A204.1 (cell line): ENCODE measurements at regions not wholly inside any gene's neighbourhood (a gene's known extent, or its start where the extent isn't known, plus 50 kb on each side); places are given as distances from the start of the nearest gene placed in this dataset.
"Not testable (repeated sequence)": the region's sequence is repeated elsewhere in the genome, so short reads cannot be mapped to it uniquely, and the experiment has no call there.

Experiments
- FAIRE-seq: peaks from 2 replicates; lab custom pipeline; 2012; peaks lifted over from hg19 to GRCh38; lab: Jason Lieb, UNC

- FAIRE-seq, result no peak
Observed at GRCh38 chr1:95520390-95520789, 286.4 kb downstream of the RWDD3 start.

- FAIRE-seq, result no peak
Observed at GRCh38 chr1:95532335-95532734, 298.3 kb downstream of the RWDD3 start.

- FAIRE-seq, result no peak
Observed at GRCh38 chr1:95534985-95535384, 301.0 kb downstream of the RWDD3 start.

GRCh38 chr1:95535614-95536013, 301.6 kb downstream of the RWDD3 start:
- no peak for FAIRE-seq

GRCh38 chr1:95536501-95536900, 302.5 kb downstream of the RWDD3 start:
- no peak for FAIRE-seq

- FAIRE-seq, result no peak
Observed at GRCh38 chr1:95537176-95537575, 303.2 kb downstream of the RWDD3 start.

GRCh38 chr1:95538242-95538641, 304.2 kb downstream of the RWDD3 start:
- not testable (repeated sequence) for FAIRE-seq

GRCh38 chr1:95542936-95543335, 308.9 kb downstream of the RWDD3 start:
- no peak for FAIRE-seq

- no peak for FAIRE-seq
Observed at GRCh38 chr1:95547005-95547404, 313.0 kb downstream of the RWDD3 start.

- FAIRE-seq, result no peak
Observed at GRCh38 chr1:95548211-95548610, 314.2 kb downstream of the RWDD3 start.

GRCh38 chr1:95551201-95551600, 317.2 kb downstream of the RWDD3 start:
- FAIRE-seq, result no peak

- no peak for FAIRE-seq
Observed at GRCh38 chr1:95553595-95553994, 319.6 kb downstream of the RWDD3 start.

- FAIRE-seq, result no peak
Observed at GRCh38 chr1:95554408-95554807, 320.4 kb downstream of the RWDD3 start.

- no peak for FAIRE-seq
Observed at GRCh38 chr1:95558791-95559190, 324.8 kb downstream of the RWDD3 start.

GRCh38 chr1:95561346-95561745, 327.3 kb downstream of the RWDD3 start:
- no peak for FAIRE-seq

- FAIRE-seq, result no peak
Observed at GRCh38 chr1:95562230-95562629, 328.2 kb downstream of the RWDD3 start.

GRCh38 chr1:95572002-95572401, 338.0 kb downstream of the RWDD3 start:
- no peak for FAIRE-seq

- no peak for FAIRE-seq
Observed at GRCh38 chr1:95572962-95573361, 339.0 kb downstream of the RWDD3 start.

GRCh38 chr1:95575291-95575690, 341.3 kb downstream of the RWDD3 start:
- no peak for FAIRE-seq

GRCh38 chr1:95578462-95578861, 344.5 kb downstream of the RWDD3 start:
- no peak for FAIRE-seq

GRCh38 chr1:95582191-95582590, 348.2 kb downstream of the RWDD3 start:
- FAIRE-seq, result no peak

GRCh38 chr1:95582746-95583145, 348.7 kb downstream of the RWDD3 start:
- no peak for FAIRE-seq

GRCh38 chr1:95583661-95584210, 349.7 kb downstream of the RWDD3 start:
- FAIRE-seq, result no peak

GRCh38 chr1:95584315-95584714, 350.3 kb downstream of the RWDD3 start:
- FAIRE-seq, result no peak

- no peak for FAIRE-seq
Observed at GRCh38 chr1:95604771-95605170, 370.8 kb downstream of the RWDD3 start.
